GM12878 (cell line): ENCODE measurements at regions not wholly inside any gene's neighbourhood (a gene's known extent, or its start where the extent isn't known, plus 50 kb on each side); places are given as distances from the start of the nearest gene placed in this dataset.
"Not testable (repeated sequence)": the region's sequence is repeated elsewhere in the genome, so short reads cannot be mapped to it uniquely, and the experiment has no call there.

Experiments used
- ATAC-seq: fragments of 200-7000 bp; cut with Tn5 transposase; 3 replicates; pipeline ENCODE4 v1.9.1; 2020; ENCODE audit warnings: mild to moderate bottlenecking, moderate library complexity
- BruUV-seq: library from RNA; stranded (reverse); fragments of 400-500 nt; replicated peaks from 2 replicates; lab custom pipeline; 2021; lab: Mats Ljungman, UMichigan
- CTCF ChIA-PET: fragments of 300-600 bp; sonication (Branson Sonifier 250); formaldehyde crosslinking; extraction: SDS; loops from one replicate; lab custom pipeline; 2021; ENCODE audit warnings: inconsistent platforms; lab: Yijun Ruan, JAX
- POLR2A ChIA-PET: fragments of 350-600 bp; formaldehyde crosslinking; extraction: SDS; loops from one replicate; lab custom pipeline; 2021; ENCODE audit warnings: inconsistent platforms; lab: Charles Lee
- RAD21 ChIA-PET: fragments of 300-600 bp; sonication (Branson Sonifier 250); formaldehyde crosslinking; loops from one replicate; lab custom pipeline; 2023; ENCODE audit warnings: antibody characterized with exemption; ENCODE audit not compliant: unreplicated experiment; lab: Charles Lee
- SMC1A ChIA-PET: fragments of 300-600 bp; sonication (Branson Sonifier 250); formaldehyde crosslinking; loops from one replicate; lab custom pipeline; 2023; ENCODE audit not compliant: unreplicated experiment, uncharacterized antibody; lab: Charles Lee
- DNase-seq: peaks from one replicate; pipeline ENCODE4 v3.0.0-alpha.2; 2011; ENCODE audit warnings: low read depth, low spot score
- FAIRE-seq: peaks from 3 replicates; lab custom pipeline; 2011; peaks lifted over from hg19 to GRCh38; lab: Jason Lieb, UNC
- H2AFZ ChIP-seq: 2 replicates; pipeline ENCODE4 v1.6.0; 2011; ENCODE audit warnings: low read depth, low read length, control low read depth; ENCODE audit not compliant: control insufficient read depth
- H3K27ac ChIP-seq: 2 replicates; pipeline ENCODE4 v1.5.1; 2011; ENCODE audit warnings: control low read depth; ENCODE audit not compliant: control insufficient read depth, insufficient read depth
- H3K27me3 ChIP-seq, 2 experiments: replicated peaks in 1 of 2; 2 replicates each; pipeline versions ENCODE4 v1.6.0 to v1.6.1; 2011; ENCODE audit warnings: low read length in 1 of 2; ENCODE audit not compliant: control insufficient read depth in 2 of 2, insufficient read depth in 2 of 2
- H3K36me3 ChIP-seq, 2 experiments: 2 replicates each; pipeline ENCODE4 v1.5.1; 2011; ENCODE audit warnings: low read length in 1 of 2; ENCODE audit not compliant: control insufficient read depth in 2 of 2, insufficient read depth in 2 of 2
- H3K4me1 ChIP-seq: 2 replicates; pipeline ENCODE4 v1.6.1; 2011; ENCODE audit warnings: mild to moderate bottlenecking, low read length, moderate library complexity, mixed read lengths; ENCODE audit not compliant: control insufficient read depth, insufficient read depth
- H3K4me2 ChIP-seq: 2 replicates; pipeline ENCODE4 v1.6.0; 2011; ENCODE audit warnings: control low read depth; ENCODE audit not compliant: control insufficient read depth, insufficient read depth
- H3K4me3 ChIP-seq: fragments of 200-600 bp; sonication (generic); 2 replicates; pipeline ENCODE4 v1.5.1; 2016
- H3K79me2 ChIP-seq: 2 replicates; pipeline ENCODE4 v1.6.0; 2011; ENCODE audit warnings: low read length; ENCODE audit not compliant: control insufficient read depth, insufficient read depth
- H3K9ac ChIP-seq: 2 replicates; pipeline ENCODE4 v1.8.0; 2011; ENCODE audit warnings: low read length, control low read depth, mixed read lengths; ENCODE audit not compliant: control insufficient read depth, insufficient read depth
- H3K9me3 ChIP-seq: replicated peaks from 3 replicates; pipeline ENCODE4 v1.5.1; 2011; ENCODE audit warnings: mild to moderate bottlenecking, low read length; ENCODE audit not compliant: control insufficient read depth, insufficient read depth
- H4K20me1 ChIP-seq: 2 replicates; pipeline ENCODE4 v1.6.0; 2011; ENCODE audit not compliant: control insufficient read depth, insufficient read depth
- RAD21 ChIP-seq: IDR thresholded peaks from 2 replicates; pipeline ENCODE4 v1.6.1; 2011; ENCODE audit warnings: mild to moderate bottlenecking, low read depth, low read length, moderate library complexity; ENCODE audit not compliant: insufficient read depth
- WGBS: methylation state at CpG from one replicate; pipeline ENCODE4 v1.1.6; 2016; ENCODE audit warnings: low lambda C conversion rate; ENCODE audit not compliant: insufficient replicate concordance, insufficient coverage; ENCODE audit errors: missing lambda C conversion rate; 5-methylcytosine and 5-hydroxymethylcytosine counted together
- in situ Hi-C: fragments of 300-500 bp; cut with MboI; formaldehyde crosslinking; loops from 9 replicates; pipeline ENCODE4 v1.14.3; 2018; ENCODE audit warnings: mixed read lengths
- intact Hi-C: fragments of 100-400 bp; cut with micrococcal nuclease; formaldehyde crosslinking; loops from one replicate; pipeline ENCODE4 v1.14.2; 2022; ENCODE audit not compliant: unreplicated experiment

DNA sequence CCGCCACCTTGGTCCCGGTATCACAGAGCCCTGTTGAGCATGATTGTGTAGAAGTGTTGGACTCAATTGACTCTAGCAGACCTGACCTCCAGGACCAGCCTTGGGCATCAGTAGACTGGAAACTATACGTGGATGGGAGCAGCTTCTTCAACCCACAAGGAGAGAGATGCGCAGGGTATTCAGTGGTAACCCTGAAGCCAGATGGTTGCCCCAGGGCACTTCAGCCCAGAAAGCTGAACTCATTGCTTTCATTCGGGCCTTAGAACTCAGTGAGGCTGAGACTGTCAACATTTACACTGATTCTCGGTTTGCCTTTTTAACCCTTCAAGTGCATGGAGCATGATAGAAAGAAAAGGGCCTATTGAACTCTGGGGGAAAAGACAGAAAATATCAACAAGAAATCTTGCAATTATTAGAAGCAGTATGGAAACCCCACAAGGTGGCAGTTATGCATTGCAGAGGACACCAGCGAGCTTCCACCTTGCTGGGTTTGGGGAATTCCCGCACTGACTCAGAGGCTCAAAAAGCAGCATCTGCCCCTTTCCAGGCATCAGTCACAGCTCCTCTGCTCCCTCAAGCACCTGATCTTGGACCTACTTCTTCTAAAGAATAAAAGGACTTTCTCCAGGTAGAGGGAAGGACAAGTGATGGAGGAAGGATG, 83.3 kb upstream of the TANC1 start:
- H3K4me1 ChIP-seq, H4K20me1 ChIP-seq, H3K79me2 ChIP-seq, FAIRE-seq, ATAC-seq, H3K9me3 ChIP-seq, H3K36me3 ChIP-seq, H3K27ac ChIP-seq, H3K27me3 ChIP-seq, DNase-seq, H3K4me3 ChIP-seq, POLR2A ChIA-PET, H3K9ac ChIP-seq, intact Hi-C loops, RAD21 ChIA-PET, H3K4me2 ChIP-seq, H2AFZ ChIP-seq, in situ Hi-C loops, BruUV-seq: not testable (repeated sequence)
- CTCF ChIA-PET = interaction anchor here (1.6 kb wide), 1 partner anchor 234 kb away, joined by 6 read pairs; no protein-coding TSS in a partner anchor
- 0 out of 2 replicates have a peak, but pooled peaks have one; percentile 3 for TF ChIP-seq RAD21
- 36% methylated on average over 8 of the region's 8 CpGs for WGBS
- SMC1A ChIA-PET = interaction anchor here (1.4 kb wide), 1 partner anchor 18 kb away, joined by 3 read pairs; no protein-coding TSS in a partner anchor

DNA sequence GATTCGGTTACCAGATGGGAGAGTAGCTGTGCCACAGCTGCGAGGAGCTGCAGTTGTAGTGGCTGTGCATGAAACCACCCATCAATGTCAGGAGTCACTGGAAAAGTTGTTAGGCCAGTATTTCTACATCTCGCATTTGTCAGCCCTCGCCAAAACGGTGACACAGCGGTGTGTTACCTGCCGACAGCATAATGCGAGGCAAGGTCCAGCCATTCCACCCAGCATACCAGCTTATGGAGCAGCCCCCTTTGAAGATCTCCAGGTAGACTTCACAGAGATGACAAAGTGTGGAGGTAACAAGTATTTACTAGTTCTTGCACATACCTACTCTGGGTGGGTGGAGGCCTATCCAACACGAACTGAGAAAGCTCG, 82.8 kb upstream of the TANC1 start:
- CTCF ChIA-PET = interaction anchor here (1.6 kb wide), 1 partner anchor 233 kb away, joined by 6 read pairs; no protein-coding TSS in a partner anchor
- SMC1A ChIA-PET, BruUV-seq, H3K4me3 ChIP-seq, RAD21 ChIA-PET, POLR2A ChIA-PET, H2AFZ ChIP-seq, H3K9ac ChIP-seq, H3K4me1 ChIP-seq, H4K20me1 ChIP-seq, H3K27me3 ChIP-seq, FAIRE-seq, H3K36me3 ChIP-seq, intact Hi-C loops, in situ Hi-C loops, H3K79me2 ChIP-seq, DNase-seq, H3K27ac ChIP-seq, H3K9me3 ChIP-seq, ATAC-seq, H3K4me2 ChIP-seq: not testable (repeated sequence)
- WGBS = 62% methylated on average over 10 of the region's 10 CpGs
